Jurkat, Clone E6-1 (cell line): ENCODE measurements at regions not wholly inside any gene's neighbourhood (a gene's known extent, or its start where the extent isn't known, plus 50 kb on each side); places are given as distances from the start of the nearest gene placed in this dataset.
"Not testable (repeated sequence)": the region's sequence is repeated elsewhere in the genome, so short reads cannot be mapped to it uniquely, and the experiment has no call there.

Experiments
- DNase-seq: peaks from one replicate; pipeline ENCODE4 v3.0.0-alpha.2; 2011; ENCODE audit warnings: low read depth, low spot score
- H3K4me3 ChIP-seq: 2 replicates; pipeline ENCODE4 v1.5.1; 2011; ENCODE audit warnings: mild to moderate bottlenecking, low read length, control low read depth, moderate library complexity

DNA sequence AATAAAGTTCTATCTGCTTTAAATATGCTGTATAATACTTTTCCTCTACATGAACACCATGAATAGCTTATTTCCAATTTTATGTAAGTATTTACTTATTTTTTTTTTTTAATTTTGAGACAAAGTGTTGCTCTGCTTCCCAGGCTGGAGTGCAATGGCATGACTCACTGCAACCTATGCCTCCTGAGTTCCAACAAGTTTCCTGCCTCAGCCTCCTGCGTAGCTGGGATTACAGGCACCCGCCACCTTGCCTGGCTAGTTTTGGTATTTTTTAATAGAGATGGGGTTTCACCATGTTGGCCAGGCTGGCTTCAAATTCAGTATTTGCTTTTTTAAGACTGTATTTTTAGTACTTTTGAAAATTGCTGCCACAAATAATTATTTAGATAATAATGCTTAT is 1365.9 kb downstream of the GRIK2 start:
- no peak overlapping the region for H3K4me3 ChIP-seq
- DNase-seq, result no peak

DNA sequence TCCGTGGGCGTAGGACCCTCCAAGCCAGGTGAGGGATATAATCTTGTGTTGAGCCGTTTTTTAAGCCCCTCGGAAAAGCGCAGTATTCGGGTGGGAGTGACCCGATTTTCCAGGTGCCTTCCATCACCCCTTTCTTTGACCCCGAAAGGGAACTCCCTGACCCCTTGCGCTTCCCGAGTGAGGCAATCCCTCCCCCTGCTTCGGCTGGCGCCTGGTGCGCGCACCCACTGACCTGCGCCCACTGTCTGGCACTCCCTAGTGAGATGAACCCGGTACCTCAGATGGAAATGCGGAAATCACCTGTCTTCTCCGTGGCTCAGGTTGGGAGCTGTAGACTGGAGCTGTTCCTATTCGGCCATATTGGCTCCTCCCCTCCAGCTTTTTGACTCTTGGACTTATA is 1365.0 kb downstream of the GRIK2 start:
- H3K4me3 ChIP-seq, DNase-seq: not testable (repeated sequence)

DNA sequence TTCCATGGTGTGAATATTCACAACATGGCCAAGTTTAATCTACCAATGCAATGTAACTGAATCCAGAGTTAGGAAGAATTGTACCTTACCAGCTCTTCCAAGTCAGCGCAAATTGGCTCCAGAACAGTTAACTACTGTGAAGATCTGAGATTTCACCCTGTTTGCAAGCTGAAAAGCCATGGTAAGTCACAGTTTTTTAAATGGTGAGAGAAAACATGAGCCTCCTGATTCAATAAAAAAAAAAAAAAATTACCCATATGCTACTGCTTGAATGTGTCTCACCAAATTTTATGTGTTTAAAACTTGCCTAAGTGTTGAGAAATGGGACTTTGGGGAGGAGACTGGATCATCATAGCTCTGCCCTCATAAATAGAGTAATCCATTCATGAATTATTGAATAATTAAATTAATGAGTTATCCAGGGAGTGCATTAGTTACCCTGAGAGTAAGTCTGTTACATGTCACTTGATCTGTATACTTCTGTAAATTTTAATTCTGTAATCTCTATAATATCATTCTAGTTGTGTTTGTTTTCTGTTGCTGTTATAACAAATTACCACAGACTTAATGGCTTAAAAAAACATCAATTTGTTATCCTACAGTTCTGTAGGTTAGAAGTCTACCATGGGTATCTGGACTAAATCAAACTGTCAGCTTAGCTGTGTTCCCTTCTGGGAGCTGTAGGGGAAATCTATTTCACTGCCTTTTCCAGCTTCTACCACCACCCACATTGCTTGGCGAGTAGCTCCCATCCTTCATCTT is 1355.9 kb downstream of the GRIK2 start:
- no peak overlapping the region for H3K4me3 ChIP-seq
- no peak for DNase-seq

DNA sequence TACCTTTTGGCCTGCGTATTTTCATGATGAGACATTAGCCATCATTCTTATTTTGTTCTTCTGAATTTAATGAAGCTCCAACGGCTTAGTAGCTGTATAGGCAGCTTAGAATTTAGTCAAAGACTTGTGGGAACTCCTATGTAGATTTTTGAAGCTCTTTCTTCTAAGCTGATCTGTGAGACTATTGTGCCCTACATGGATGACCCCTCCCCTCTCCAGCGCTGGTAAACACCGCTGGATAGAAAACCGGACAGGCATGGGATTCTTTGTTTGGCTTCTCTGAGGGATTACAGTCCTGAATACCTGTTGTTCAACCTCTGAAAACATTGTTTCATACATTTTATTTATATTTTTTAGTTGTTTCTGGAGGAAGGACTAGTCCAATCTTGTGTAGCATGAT is 1353.4 kb downstream of the GRIK2 start:
- H3K4me3 ChIP-seq, result no peak overlapping the region
- no peak for DNase-seq

DNA sequence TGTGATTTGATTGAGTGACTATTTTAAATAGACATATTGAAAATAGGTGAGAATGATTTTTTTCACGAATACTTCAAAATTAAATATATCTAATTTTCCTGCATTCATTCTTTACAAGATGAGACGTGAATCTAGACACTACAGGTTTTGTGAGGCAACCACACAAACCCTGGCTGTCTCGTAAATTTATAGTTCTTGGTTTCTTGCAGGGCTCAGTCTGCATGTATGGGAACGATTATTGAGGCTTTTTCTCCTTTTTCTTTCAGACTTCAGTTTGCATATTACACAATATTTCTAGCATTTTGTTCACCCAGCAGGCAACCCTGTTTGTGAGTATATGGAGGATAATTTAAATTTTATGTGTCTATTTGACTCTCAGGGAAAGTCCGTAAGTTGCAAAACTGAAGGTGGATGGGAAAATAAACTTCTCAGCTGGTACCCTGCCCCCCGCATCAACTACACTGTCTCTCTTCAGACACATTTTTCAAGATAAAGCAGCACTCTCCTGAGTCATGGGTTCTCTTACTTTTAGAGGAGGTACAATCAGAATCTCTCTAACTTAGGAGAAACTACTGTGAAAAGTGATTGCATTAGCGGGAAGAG is 1349.3 kb downstream of the GRIK2 start:
- no peak for DNase-seq
- H3K4me3 ChIP-seq, result no peak overlapping the region

DNA sequence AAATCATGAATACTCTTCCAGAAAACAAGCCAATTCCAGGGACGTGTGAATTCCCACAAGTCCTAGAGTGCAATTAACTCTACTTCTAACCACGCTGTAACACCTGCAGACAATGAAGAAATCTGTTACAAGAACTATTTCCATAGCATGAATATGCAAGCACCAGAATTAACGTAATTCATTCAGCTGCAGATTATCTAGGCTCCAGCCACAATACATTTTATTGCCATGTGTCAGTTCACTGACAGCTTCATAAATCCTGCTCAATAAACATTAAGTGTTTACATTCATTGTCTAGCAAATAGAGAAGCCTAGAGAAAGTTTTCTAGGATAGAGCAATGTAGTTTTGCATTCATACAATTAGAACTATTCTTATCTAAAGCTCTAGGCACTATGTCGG is 1348.5 kb downstream of the GRIK2 start:
- no peak overlapping the region for H3K4me3 ChIP-seq
- DNase-seq, result no peak

DNA sequence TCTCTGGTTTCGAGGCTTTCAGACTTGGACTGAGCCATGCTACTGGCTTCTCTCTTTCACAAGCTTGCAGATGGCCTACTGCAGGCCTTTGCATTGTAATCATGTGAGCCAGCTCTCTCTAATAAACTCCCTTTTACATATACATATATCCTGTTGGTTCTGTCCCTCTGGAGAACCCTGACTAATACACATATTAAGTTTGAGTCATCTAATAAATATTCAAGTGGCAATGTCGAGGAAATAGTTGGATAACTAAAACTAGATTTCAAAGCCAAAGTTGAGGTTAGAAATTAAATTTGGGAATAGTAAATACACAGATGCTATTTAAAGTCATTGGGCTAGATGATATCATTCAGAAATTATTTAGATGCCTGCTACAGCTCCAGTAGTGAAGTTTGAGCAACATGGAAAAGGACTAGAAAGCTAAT is 1343.4 kb downstream of the GRIK2 start:
- DNase-seq, result no peak
- no peak overlapping the region for H3K4me3 ChIP-seq

DNA sequence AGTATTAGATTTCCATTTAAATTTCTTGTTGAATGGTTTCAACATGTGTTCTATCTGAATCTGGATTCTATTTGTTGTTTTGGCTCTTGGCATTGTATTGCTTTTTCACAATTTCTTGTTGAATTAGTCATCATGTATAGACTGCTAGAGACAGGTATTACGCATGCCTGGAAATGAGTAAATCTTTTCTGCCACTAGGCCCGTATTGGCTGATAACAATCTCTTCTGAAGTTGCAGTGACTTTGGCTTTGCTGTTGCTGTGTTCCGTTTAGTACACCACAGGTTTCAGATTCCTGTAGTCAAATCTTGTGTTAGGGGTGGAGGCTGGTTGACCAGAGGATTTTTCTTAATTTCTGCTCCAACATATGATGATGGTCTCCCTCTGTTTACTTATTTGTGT is 1339.4 kb downstream of the GRIK2 start:
- DNase-seq, result peak; percentile 5
- H3K4me3 ChIP-seq, result no peak overlapping the region

DNA sequence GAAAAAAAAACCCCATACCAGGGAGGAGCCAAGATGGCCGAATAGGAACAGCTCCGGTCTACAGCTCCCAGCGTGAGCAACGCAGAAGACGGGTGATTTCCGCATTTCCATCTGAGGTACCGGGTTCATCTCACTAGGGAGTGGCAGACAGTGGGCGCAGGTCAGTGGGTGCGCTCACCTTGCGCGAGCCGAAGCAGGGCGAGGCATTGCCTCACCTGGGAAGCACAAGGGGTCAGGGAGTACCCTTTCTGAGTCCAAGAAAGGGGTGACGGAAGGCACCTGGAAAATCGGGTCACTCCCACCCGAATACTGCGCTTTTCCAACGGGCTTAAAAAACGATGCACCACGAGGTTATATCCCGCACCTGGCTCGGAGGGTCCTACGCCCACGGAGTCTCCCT is 1328.6 kb downstream of the GRIK2 start:
- not testable (repeated sequence) for H3K4me3 ChIP-seq, DNase-seq

DNA sequence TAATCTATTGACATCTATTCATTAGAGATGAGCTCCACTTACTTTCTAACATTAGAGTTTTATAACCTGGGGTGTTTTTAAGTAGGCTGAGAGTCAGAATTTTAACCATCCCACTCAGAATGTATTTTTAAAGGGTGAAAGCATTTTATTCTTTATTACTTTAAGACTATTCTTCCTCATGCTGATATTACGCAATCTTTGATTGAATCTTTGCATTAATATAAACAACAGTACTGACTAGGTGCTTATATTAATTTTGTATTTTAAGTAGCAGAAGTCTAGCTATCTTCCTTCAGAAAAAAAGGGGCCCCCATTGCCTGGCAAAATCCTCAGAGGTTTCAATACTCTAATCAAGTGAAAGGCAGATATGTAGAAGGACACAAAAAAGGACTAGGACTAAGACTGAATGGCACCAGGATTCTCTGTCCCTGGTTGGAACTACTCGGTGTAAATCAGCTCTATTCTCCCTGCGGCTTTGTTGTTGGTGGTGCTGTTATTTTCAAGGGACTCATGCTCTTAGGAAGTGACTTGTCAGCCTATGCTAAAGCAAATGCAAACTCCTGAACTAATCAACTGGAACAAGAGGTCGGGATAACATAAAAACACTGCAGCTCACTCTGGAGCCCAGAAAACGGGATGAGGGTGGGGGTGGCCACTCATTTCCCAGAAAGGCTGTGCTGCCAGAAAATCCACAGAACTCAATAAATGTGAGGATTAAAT is 1324.4 kb downstream of the GRIK2 start:
- H3K4me3 ChIP-seq, result no peak overlapping the region
- no peak for DNase-seq

DNA sequence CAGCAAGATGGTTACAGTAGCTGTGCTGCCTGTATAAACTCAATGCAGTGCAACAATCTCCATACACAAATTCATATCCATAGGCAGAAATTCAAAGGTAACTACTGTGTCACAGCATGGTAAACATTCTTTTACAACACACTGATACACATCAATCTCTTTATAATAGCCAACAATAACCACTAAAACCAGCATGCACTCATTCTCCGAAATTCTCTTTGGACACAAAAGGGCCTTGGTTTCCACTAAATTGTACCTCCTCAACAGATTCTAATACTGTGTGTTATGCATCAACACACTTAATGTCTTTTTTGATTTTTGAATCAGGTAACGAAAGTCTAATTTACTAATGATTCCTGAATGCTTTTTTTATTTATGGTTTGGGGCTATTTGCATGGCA is 1323.7 kb downstream of the GRIK2 start:
- H3K4me3 ChIP-seq, result no peak overlapping the region
- DNase-seq, result no peak

DNA sequence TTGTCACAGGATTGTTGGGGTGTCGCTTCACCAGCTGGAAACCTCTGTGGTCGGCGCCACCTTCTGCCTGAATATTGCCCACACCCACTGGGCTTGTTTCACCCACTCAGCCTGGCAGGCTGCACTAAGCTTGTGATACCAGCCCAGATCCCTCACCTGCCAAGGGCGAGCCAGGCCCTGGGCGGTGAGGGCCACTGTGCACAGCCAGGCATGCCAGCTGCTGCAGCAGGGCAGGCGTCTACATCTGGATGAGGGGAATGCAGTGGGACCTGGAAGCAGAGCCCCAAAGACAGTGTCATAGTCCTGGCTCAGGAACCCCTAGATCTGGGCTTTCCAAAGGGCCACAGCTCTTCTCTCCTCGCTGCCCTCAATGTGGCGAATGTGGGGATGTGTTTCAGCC is 1307.5 kb downstream of the GRIK2 start:
- no peak for DNase-seq
- H3K4me3 ChIP-seq, result no peak overlapping the region

DNA sequence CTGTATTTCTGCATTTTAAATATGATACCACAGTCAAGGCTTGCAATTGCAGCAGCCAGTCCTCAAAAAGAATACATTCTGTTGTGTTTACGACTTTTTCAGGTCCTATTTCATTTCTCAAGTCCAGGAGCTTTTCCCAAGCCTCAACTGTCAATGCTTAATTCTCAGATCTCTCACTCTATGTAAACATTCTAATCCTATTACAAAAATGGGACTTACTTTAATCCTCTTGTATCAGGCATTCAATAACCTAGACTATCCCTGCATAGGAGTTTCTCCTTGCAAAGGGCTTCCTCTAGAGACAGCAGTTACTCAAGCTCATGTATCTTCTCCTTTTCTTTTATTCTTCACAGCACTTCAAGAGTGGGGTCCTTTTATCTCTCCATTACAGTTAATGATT is 1293.0 kb downstream of the GRIK2 start:
- no peak overlapping the region for H3K4me3 ChIP-seq
- DNase-seq, result no peak

DNA sequence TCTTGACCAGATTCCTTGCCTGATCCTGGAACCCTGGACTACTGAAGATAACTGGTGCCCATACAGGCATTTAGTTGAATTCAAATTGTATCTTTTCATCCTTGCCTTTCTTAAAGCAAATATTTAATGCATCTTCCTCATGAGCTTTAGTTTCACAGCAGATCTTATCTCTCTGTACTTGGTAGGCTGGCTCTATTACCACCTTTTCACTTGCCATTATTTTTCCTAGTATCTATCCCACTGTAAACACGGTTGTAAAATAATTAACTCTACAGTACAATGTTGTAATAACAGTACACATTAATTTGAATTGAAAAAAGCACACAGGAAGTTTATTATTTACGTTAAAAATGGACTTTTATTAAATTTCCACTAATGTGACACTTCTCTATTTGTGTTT is 1286.9 kb downstream of the GRIK2 start:
- H3K4me3 ChIP-seq, result no peak overlapping the region
- DNase-seq, result no peak

DNA sequence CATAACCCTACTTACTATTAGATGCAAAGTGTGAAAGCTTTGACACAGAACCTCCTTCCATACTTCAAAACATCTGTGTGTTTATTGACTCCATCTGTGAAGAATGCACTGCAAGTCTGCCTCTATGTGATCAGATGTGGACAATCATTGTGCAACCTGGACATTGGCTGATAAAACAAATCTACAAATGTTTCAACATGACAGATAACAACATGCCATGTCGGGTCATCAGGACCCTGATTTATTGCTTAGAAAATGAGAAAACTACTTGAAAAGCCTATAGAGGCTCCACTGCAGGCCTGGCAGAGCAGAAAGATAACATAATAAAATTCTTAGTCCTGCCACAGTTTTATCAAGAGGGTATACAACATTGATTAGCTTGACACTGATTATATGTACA is 1286.4 kb downstream of the GRIK2 start:
- no peak for DNase-seq
- H3K4me3 ChIP-seq, result no peak overlapping the region

DNA sequence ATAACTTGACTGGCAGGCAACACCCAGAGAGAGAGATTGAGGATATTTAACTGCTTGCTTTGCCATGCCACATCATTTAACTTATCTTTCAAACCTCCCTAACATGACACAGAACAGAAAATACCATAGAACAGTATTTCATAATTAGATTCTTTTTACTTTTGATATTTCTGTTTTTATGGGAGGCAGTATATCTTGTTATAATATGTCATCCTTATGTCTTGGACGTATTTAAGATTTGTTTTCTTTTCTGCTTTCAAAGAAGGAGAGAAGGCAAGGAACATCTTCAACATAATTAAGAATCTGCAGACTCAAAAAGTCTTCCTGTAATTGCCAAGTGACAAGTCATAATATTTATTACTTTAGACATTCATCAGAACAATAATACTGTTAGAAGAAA is 1283.7 kb downstream of the GRIK2 start:
- no peak for DNase-seq
- H3K4me3 ChIP-seq, result no peak overlapping the region

DNA sequence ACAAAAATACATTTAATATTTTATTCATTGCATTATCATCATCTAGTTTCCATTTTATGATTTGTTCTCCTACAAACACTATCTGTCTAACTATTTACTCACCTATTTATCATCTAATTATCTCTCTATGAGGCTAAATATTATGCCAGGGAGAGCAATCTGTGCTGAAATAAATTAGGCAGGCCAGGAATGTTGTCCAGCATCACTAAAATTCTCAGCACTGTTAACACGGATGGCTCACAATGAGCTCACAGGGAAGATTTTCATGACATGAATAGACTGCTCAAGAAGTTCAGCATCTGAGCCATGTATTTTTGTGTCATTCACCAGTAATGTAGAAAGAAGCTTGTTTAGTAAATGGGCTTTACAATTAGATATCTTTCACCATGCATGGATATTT is 1277.2 kb downstream of the GRIK2 start:
- no peak for DNase-seq
- no peak overlapping the region for H3K4me3 ChIP-seq

DNA sequence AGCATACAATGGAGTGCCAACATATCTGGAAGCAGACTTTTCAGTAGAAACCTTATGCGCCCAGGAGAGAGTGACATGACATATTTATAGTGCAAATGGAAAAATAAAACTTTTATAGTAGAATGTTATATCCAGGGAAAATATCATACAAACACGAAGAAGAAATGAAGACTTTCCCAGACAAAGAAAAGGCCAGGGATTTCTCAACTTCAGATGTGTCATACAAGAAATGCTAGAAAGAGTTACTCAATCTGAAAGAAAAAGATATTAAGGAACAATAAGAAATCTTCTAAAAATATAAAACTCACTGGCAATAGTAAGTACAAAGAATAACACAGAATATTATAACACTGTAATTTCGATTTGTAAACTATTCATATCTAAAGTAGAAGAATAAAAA is 1269.3 kb downstream of the GRIK2 start:
- DNase-seq, result no peak
- no peak overlapping the region for H3K4me3 ChIP-seq

DNA sequence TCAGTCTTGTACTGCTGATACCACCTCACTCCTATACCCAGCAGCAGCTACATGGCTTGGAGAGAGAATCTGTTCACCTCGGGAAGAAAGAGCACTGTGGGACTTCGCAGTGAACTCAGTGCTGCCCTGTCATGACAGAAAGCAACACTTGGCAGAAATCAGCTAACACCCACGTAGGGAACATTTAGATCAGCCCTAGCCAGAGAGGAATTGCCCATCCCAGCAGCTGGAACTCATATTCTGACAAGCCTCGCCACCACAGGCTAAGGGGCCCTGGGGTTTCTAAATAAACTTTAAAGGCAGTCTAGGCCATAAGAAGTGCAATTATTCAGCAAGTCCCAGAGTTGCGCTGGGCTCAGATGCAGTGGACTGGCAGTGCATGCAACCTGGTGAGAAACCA is 1266.8 kb downstream of the GRIK2 start:
- no peak overlapping the region for H3K4me3 ChIP-seq
- DNase-seq, result no peak

DNA sequence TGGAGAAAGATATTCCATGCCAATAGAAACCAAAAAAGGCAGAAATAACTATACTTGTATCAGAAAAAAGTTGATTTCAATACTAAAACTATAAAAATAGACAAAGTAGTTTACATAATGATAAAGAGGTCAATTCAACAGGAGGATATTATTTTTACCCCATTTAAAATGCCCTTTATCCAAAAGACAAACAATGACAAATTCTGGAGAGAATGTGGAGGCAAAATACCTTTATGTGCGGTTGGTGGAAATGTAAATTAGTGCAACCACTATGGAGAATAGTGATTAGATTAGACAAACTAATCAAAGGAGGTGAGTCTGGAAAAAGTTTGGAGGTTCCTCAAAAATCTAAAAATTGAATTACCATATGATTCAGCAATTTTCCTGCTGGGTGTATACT is 1262.3 kb downstream of the GRIK2 start:
- no peak for DNase-seq
- no peak overlapping the region for H3K4me3 ChIP-seq

DNA sequence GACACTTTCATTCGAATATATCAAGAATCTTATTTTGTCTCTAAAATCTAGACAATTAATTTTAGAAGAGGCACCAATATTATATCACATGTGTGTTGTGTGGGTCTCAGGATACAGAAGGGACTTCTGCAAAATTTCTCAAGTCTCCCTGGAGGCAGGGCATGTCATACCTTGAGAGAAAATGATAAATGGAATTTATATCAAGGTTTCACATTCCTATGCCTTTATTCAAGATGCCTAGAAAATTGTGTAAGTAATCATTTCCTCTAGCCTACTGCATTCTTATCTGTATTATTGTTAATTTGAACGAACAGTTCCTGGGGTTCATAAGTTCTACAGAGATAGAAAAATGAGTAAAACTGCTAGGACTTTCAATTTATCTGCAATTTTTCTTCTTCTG is 1247.9 kb downstream of the GRIK2 start:
- H3K4me3 ChIP-seq, result no peak overlapping the region
- no peak for DNase-seq
